Aorta (tissue), 5 donors: ENCODE measurements at regions not wholly inside any gene's neighbourhood (a gene's known extent, or its start where the extent isn't known, plus 50 kb on each side); places are given as distances from the start of the nearest gene placed in this dataset.

Experiments used
- ATAC-seq: fragments of 200-7000 bp; cut with Tn5 transposase; one replicate; pipeline ENCODE4 v1.9.1; 2022; ENCODE audit warnings: moderate library complexity; ENCODE audit not compliant: low FRiP score
- DNase-seq, 2 donors: peaks; one replicate each; pipeline ENCODE4 v3.0.0-alpha.2; 2020
- H3K27ac ChIP-seq, 2 donors: one replicate each; pipeline ENCODE4 v1.5.1; 2013; ENCODE audit warnings: low read length in 2 of 2, mild to moderate bottlenecking in 2 of 2, moderate library complexity in 2 of 2, control low read depth in 1 of 2, inconsistent platforms in 1 of 2, low read depth in 1 of 2
- H3K27me3 ChIP-seq, 2 donors: one replicate each; pipeline ENCODE4 v1.6.1; 2013; ENCODE audit warnings: control low read depth in 1 of 2, low read length in 1 of 2, mild to moderate bottlenecking in 1 of 2, moderate library complexity in 1 of 2; ENCODE audit not compliant: insufficient read depth in 2 of 2, control insufficient read depth in 1 of 2
- H3K36me3 ChIP-seq, 2 donors: one replicate each; pipeline ENCODE4 v1.6.1; 2013; ENCODE audit warnings: control low read depth in 1 of 2, low read length in 1 of 2, mild to moderate bottlenecking in 1 of 2; ENCODE audit not compliant: insufficient read depth in 2 of 2, control insufficient read depth in 1 of 2
- H3K4me1 ChIP-seq, 2 donors: one replicate each; pipeline ENCODE4 v1.6.1; 2013; ENCODE audit warnings: low read length in 2 of 2, control low read depth in 1 of 2, mild to moderate bottlenecking in 1 of 2, moderate library complexity in 1 of 2; ENCODE audit not compliant: insufficient read depth in 2 of 2, control insufficient read depth in 1 of 2
- H3K4me3 ChIP-seq, 2 donors: one replicate each; pipeline ENCODE4 v1.5.1; 2013; ENCODE audit warnings: low read length in 2 of 2, control low read depth in 1 of 2, mild to moderate bottlenecking in 1 of 2
- H3K9me3 ChIP-seq: one replicate; pipeline ENCODE4 v1.6.1; 2013; ENCODE audit warnings: mild to moderate bottlenecking, low read length; ENCODE audit not compliant: control insufficient read depth
- WGBS, 2 donors: extraction: QIAGEN DNeasy Blood & Tissue Kit; methylation state at CpG; one replicate each; pipeline ENCODE4 v1.1.7; 2013; 5-methylcytosine and 5-hydroxymethylcytosine counted together
- intact Hi-C, 2 donors: fragments of 100-400 bp; cut with DNase I; formaldehyde crosslinking; loops; one replicate each; pipeline versions ENCODE4 v1.14.2 to v1.15.0; 2022
- donor health status: healthy with polysubstance abuse.
- donor health status: Bipolar disorder and iron deficiency.
- donor health status: DM: no; HTN: no; CAD: no.
- donor health status: DM: no; HTN: no; CAD: no.
- donor health status: DM: yes; HTN: yes; CAD: no.

- H3K4me1 ChIP-seq, result no peaks in the 10 kb centered on the region
- no peaks in the 10 kb centered on the region for H3K27me3 ChIP-seq
- intact Hi-C loops, result no loop called here
- peak; percentile 77 for ATAC-seq
- DNase-seq, result no peak
- WGBS, 2 donors, result 18 to 19% methylated on average over 33 of the region's 33 CpGs
- no peaks in the 10 kb centered on the region for H3K36me3 ChIP-seq
- H3K4me3 ChIP-seq, result no peak overlapping the region
- H3K27ac ChIP-seq, result no peak overlapping the region
- H3K9me3 ChIP-seq, result no peaks in the 10 kb centered on the region
Measured at GRCh38 chr10:52883996-52884871, 111.7 kb upstream of the MBL2 start.

GRCh38 chr10:52879091-52879807 is 106.7 kb upstream of the MBL2 start:
- H3K27ac ChIP-seq, result no peak overlapping the region
- 47 to 58% methylated on average over 2 of the region's 2 CpGs for WGBS, 2 donors
- H3K27me3 ChIP-seq, result no peaks in the 10 kb centered on the region
- no peaks in the 10 kb centered on the region for H3K4me1 ChIP-seq
- intact Hi-C loops, result no loop called here
- ATAC-seq, result no peak
- no peak overlapping the region for H3K4me3 ChIP-seq
- no peaks in the 10 kb centered on the region for H3K9me3 ChIP-seq
- no peaks in the 10 kb centered on the region for H3K36me3 ChIP-seq
- DNase-seq, result no peak

GRCh38 chr10:52877451-52877850 is 104.9 kb upstream of the MBL2 start:
- Histone ChIP-seq H3K4me1 (no peaks in the 10 kb centered on the region), H3K27me3 (no peaks in the 10 kb centered on the region), H3K36me3 (no peaks in the 10 kb centered on the region), H3K4me3 (no peak overlapping the region), H3K9me3 (no peaks in the 10 kb centered on the region), H3K27ac (no peak overlapping the region)
- ATAC-seq, result no peak
- WGBS, 2 donors, result 39 to 44% methylated on average over 4 of the region's 4 CpGs
- DNase-seq, result no peak
- intact Hi-C loops, result no loop called here

- Histone ChIP-seq H3K27me3 (no peaks in the 10 kb centered on the region), H3K36me3 (no peaks in the 10 kb centered on the region), H3K4me1 (no peaks in the 10 kb centered on the region), H3K27ac (no peak overlapping the region), H3K9me3 (no peaks in the 10 kb centered on the region), H3K4me3 (no peak overlapping the region)
- ATAC-seq, result no peak
- no peak for DNase-seq
- WGBS, 2 donors, result 77 to 86% methylated on average over 2 of the region's 2 CpGs
- intact Hi-C loops, result no loop called here
Measured at GRCh38 chr10:52875336-52875735, 102.8 kb upstream of the MBL2 start.

- Histone ChIP-seq H3K4me1 (no peaks in the 10 kb centered on the region), H3K27me3 (no peaks in the 10 kb centered on the region), H3K27ac (no peak overlapping the region), H3K4me3 (no peak overlapping the region), H3K9me3 (no peaks in the 10 kb centered on the region), H3K36me3 (no peaks in the 10 kb centered on the region)
- intact Hi-C loops, result no loop called here
- DNase-seq, result no peak
- 70 to 92% methylated on average over 4 of the region's 4 CpGs for WGBS, 2 donors
- no peak for ATAC-seq
Measured at GRCh38 chr10:52874581-52874980, 102.0 kb upstream of the MBL2 start.

- H3K9me3 ChIP-seq, result no peaks in the 10 kb centered on the region
- WGBS, 2 donors, result 71 to 77% methylated on average over 24 of the region's 24 CpGs
- H3K27ac ChIP-seq, result no peak overlapping the region
- intact Hi-C loops, result no loop called here
- no peaks in the 10 kb centered on the region for H3K36me3 ChIP-seq
- ATAC-seq (peak; percentile 22), DNase-seq (peak in 1 of 2 donors; percentile 38)
- no peaks in the 10 kb centered on the region for H3K27me3 ChIP-seq
- H3K4me3 ChIP-seq, result no peak overlapping the region
- H3K4me1 ChIP-seq, result no peaks in the 10 kb centered on the region
Measured at GRCh38 chr10:52871191-52871843, 98.7 kb upstream of the MBL2 start.

GRCh38 chr10:52870562-52870961 is 98.0 kb upstream of the MBL2 start:
- ATAC-seq (no peak), DNase-seq (no peak)
- intact Hi-C loops, result no loop called here
- 52 to 81% methylated on average over 3 of the region's 3 CpGs for WGBS, 2 donors
- H3K27ac ChIP-seq, result no peak overlapping the region
- H3K9me3 ChIP-seq, result no peaks in the 10 kb centered on the region
- H3K4me1 ChIP-seq, result no peaks in the 10 kb centered on the region
- H3K27me3 ChIP-seq, result no peaks in the 10 kb centered on the region
- H3K36me3 ChIP-seq, result no peaks in the 10 kb centered on the region
- H3K4me3 ChIP-seq, result no peak overlapping the region

GRCh38 chr10:52869864-52870263 is 97.3 kb upstream of the MBL2 start:
- Histone ChIP-seq H3K4me1 (no peaks in the 10 kb centered on the region), H3K27ac (no peak overlapping the region), H3K36me3 (no peaks in the 10 kb centered on the region), H3K4me3 (no peak overlapping the region), H3K9me3 (no peaks in the 10 kb centered on the region), H3K27me3 (no peaks in the 10 kb centered on the region)
- 86 to 91% methylated on average over 2 of the region's 2 CpGs for WGBS, 2 donors
- DNase-seq (no peak), ATAC-seq (no peak)
- intact Hi-C loops, result no loop called here
